Mesenchymal stem cell (in vitro differentiated cells and primary cell): ENCODE measurements at regions not wholly inside any gene's neighbourhood (a gene's known extent, or its start where the extent isn't known, plus 50 kb on each side); places are given as distances from the start of the nearest gene placed in this dataset.
"Not testable (repeated sequence)": the region's sequence is repeated elsewhere in the genome, so short reads cannot be mapped to it uniquely, and the experiment has no call there.

ENCODE experiments used
- DNase-seq: peaks from one replicate; pipeline ENCODE4 v3.0.0-alpha.2; 2013
- H2AFZ ChIP-seq: one replicate; pipeline ENCODE4 v1.6.1; 2013; ENCODE audit warnings: low read depth, mild to moderate bottlenecking, control low read depth, inconsistent platforms, low read length, moderate library complexity
- H2AK5ac ChIP-seq: 2 replicates; pipeline ENCODE4 v1.6.1; 2013; ENCODE audit warnings: low read length, moderate library complexity, mild to moderate bottlenecking, inconsistent platforms; ENCODE audit not compliant: severe bottlenecking
- H2BK120ac ChIP-seq: one replicate; pipeline ENCODE4 v1.6.1; 2013; ENCODE audit warnings: low read depth, mild to moderate bottlenecking, inconsistent platforms, low read length, moderate library complexity
- H2BK12ac ChIP-seq, 2 experiments: one replicate each; pipeline ENCODE4 v1.6.1; 2013; ENCODE audit warnings: inconsistent platforms in 2 of 2, low read length in 2 of 2, mild to moderate bottlenecking in 2 of 2, moderate library complexity in 2 of 2, control low read depth in 1 of 2
- H2BK15ac ChIP-seq: one replicate; pipeline ENCODE4 v1.6.1; 2013; ENCODE audit warnings: mild to moderate bottlenecking, low read depth, inconsistent platforms; ENCODE audit not compliant: poor library complexity, severe bottlenecking
- H2BK5ac ChIP-seq: 2 replicates; pipeline ENCODE4 v1.6.1; 2013; ENCODE audit warnings: low read depth, mild to moderate bottlenecking, low read length, control low read depth, inconsistent platforms; ENCODE audit not compliant: poor library complexity, severe bottlenecking
- H3K14ac ChIP-seq, 2 experiments: one replicate each; pipeline ENCODE4 v1.6.1; 2013; ENCODE audit warnings: inconsistent platforms in 2 of 2, low read length in 2 of 2, control low read depth in 1 of 2, mild to moderate bottlenecking in 1 of 2, moderate library complexity in 1 of 2
- H3K18ac ChIP-seq, 2 experiments: one replicate each; pipeline ENCODE4 v1.6.1; 2013; ENCODE audit warnings: inconsistent platforms in 2 of 2, low read length in 2 of 2, control low read depth in 1 of 2, low read depth in 1 of 2, mild to moderate bottlenecking in 1 of 2
- H3K23ac ChIP-seq, 2 experiments: one replicate each; pipeline ENCODE4 v1.6.1; 2013; ENCODE audit warnings: inconsistent platforms in 2 of 2, low read length in 2 of 2, mild to moderate bottlenecking in 2 of 2, moderate library complexity in 2 of 2, control low read depth in 1 of 2
- H3K27ac ChIP-seq: 2 replicates; pipeline ENCODE4 v1.5.1; 2013; ENCODE audit warnings: mild to moderate bottlenecking, moderate library complexity, low read length, control low read depth, inconsistent platforms; ENCODE audit not compliant: poor library complexity, severe bottlenecking
- H3K27me3 ChIP-seq, 2 experiments: 2 replicates each; pipeline versions ENCODE4 v1.6.1 to v1.7.0; 2013; ENCODE audit warnings: low read length in 2 of 2, mild to moderate bottlenecking in 2 of 2, moderate library complexity in 2 of 2, control low read depth in 1 of 2, inconsistent platforms in 1 of 2; ENCODE audit not compliant: control insufficient read depth in 1 of 2, insufficient read depth in 1 of 2
- H3K36me3 ChIP-seq, 2 experiments: 2 replicates each; pipeline versions ENCODE4 v1.6.1 to v1.7.0; 2013; ENCODE audit warnings: low read length in 2 of 2, control low read depth in 1 of 2, inconsistent platforms in 1 of 2, low read depth in 1 of 2, mild to moderate bottlenecking in 1 of 2; ENCODE audit not compliant: insufficient read depth in 2 of 2, control insufficient read depth in 1 of 2
- H3K4ac ChIP-seq, 2 experiments: one replicate each; pipeline ENCODE4 v1.6.1; 2013; ENCODE audit warnings: inconsistent platforms in 2 of 2, low read length in 2 of 2, mild to moderate bottlenecking in 2 of 2, moderate library complexity in 2 of 2, control low read depth in 1 of 2, low read depth in 1 of 2
- H3K4me1 ChIP-seq: 2 replicates; pipeline ENCODE4 v1.6.1; 2013; ENCODE audit warnings: low read depth, low read length, control low read depth; ENCODE audit not compliant: control insufficient read depth, insufficient read depth
- H3K4me2 ChIP-seq: 2 replicates; pipeline ENCODE4 v1.6.1; 2013; ENCODE audit warnings: low read length, mild to moderate bottlenecking, inconsistent platforms; ENCODE audit not compliant: poor library complexity, severe bottlenecking
- H3K4me3 ChIP-seq, 2 experiments: 2 replicates each; pipeline versions ENCODE4 v1.5.1 to v1.7.0; 2013; ENCODE audit warnings: low read length in 2 of 2, mild to moderate bottlenecking in 2 of 2, control low read depth in 1 of 2, low read depth in 1 of 2; ENCODE audit not compliant: insufficient read depth in 1 of 2
- H3K79me1 ChIP-seq: replicated peaks from 2 replicates; pipeline ENCODE4 v1.6.1; 2013; ENCODE audit warnings: mild to moderate bottlenecking, control low read depth, low read length, inconsistent platforms; ENCODE audit not compliant: poor library complexity, severe bottlenecking
- H3K9ac ChIP-seq: 2 replicates; pipeline ENCODE4 v1.7.0; 2013; ENCODE audit warnings: mild to moderate bottlenecking, low read length, moderate library complexity
- H3K9me3 ChIP-seq: 2 replicates; pipeline ENCODE4 v1.7.0; 2013; ENCODE audit warnings: mild to moderate bottlenecking, low read length; ENCODE audit not compliant: control insufficient read depth
- H4K8ac ChIP-seq: one replicate; pipeline ENCODE4 v1.6.1; 2013; ENCODE audit warnings: inconsistent platforms, mild to moderate bottlenecking, low read length, moderate library complexity
- H4K91ac ChIP-seq: one replicate; pipeline ENCODE4 v1.6.1; 2013; ENCODE audit warnings: mild to moderate bottlenecking, low read length, inconsistent platforms
- WGBS: methylation state at CpG from one replicate; pipeline ENCODE4 v1.1.7; 2013; ENCODE audit warnings: mixed read lengths; 5-methylcytosine and 5-hydroxymethylcytosine counted together

GRCh38 chr1:157370698-157371097, 181.6 kb downstream of the FCRL5 start:
- DNase-seq, result no peak
- Histone ChIP-seq H3K18ac (no peak overlapping the region), H3K9ac (peak overlapping the region; percentile 6), H3K4ac (no peak overlapping the region), H3K4me3 (no peak overlapping the region), H2AK5ac (no peak overlapping the region), H3K4me1 (peaks cover 3% of the 10 kb centered on the region), H2BK12ac (no peak overlapping the region), H2BK15ac (no peak overlapping the region), H3K27ac (no peak overlapping the region), H3K79me1 (no peaks in the 10 kb centered on the region), H3K27me3 (peaks cover 0 to 18% of the 10 kb centered on the region in 2 experiments), H3K4me2 (no peak overlapping the region), H2BK120ac (no peak overlapping the region), H2BK5ac (no peak overlapping the region), H3K36me3 (no peaks in the 10 kb centered on the region), H3K9me3 (no peaks in the 10 kb centered on the region), H3K23ac (no peak overlapping the region), H3K14ac (no peak overlapping the region), H4K91ac (no peak overlapping the region), H2AFZ (no peak overlapping the region), H4K8ac (no peak overlapping the region)
- 81% methylated on average over 5 of the region's 5 CpGs for whole genome bisulfite sequencing

- WGBS, result 1% methylated on average over 5 of the region's 6 CpGs
Observed at GRCh38 chr1:157369808-157370521, 182.3 kb downstream of the FCRL5 start.

GRCh38 chr1:157368941-157369340, 183.4 kb downstream of the FCRL5 start:
- peak overlapping the region in 1 of 2 experiments; percentile 21 for H3K4me3 ChIP-seq
- H3K27me3 ChIP-seq, result peaks cover 0 to 18% of the 10 kb centered on the region in 2 experiments
- H3K4me1 ChIP-seq, H4K91ac ChIP-seq, H3K14ac ChIP-seq, H3K79me1 ChIP-seq, H3K9me3 ChIP-seq, H3K23ac ChIP-seq, H2AFZ ChIP-seq, H2BK12ac ChIP-seq, H2AK5ac ChIP-seq, H3K27ac ChIP-seq, H2BK120ac ChIP-seq, H3K36me3 ChIP-seq, H3K4me2 ChIP-seq, H2BK15ac ChIP-seq, DNase-seq, H4K8ac ChIP-seq, H3K18ac ChIP-seq, H3K4ac ChIP-seq, H2BK5ac ChIP-seq: not testable (repeated sequence)
- peak overlapping the region; percentile 56 for H3K9ac ChIP-seq
- WGBS, result 85% methylated on average over 1 of the region's 1 CpG

More at GRCh38 chr1:157369808-157370521, 182.3 kb downstream of the FCRL5 start:
- Histone ChIP-seq H3K27me3 (peaks cover 0 to 18% of the 10 kb centered on the region in 2 experiments), H3K4me1 (peaks cover 1% of the 10 kb centered on the region), H2BK15ac (no peak overlapping the region), H3K36me3 (no peaks in the 10 kb centered on the region), H3K18ac (no peak overlapping the region), H4K8ac (no peak overlapping the region), H3K9ac (peak overlapping the region; percentile 56), H2AK5ac (no peak overlapping the region), H2BK120ac (no peak overlapping the region), H4K91ac (no peak overlapping the region), H3K4me2 (no peak overlapping the region), H3K4me3 (no peak overlapping the region), H3K4ac (no peak overlapping the region), H3K23ac (no peak overlapping the region), H2BK5ac (no peak overlapping the region), H2BK12ac (no peak overlapping the region), H3K27ac (no peak overlapping the region), H2AFZ (no peak overlapping the region), H3K14ac (no peak overlapping the region), H3K79me1 (no peaks in the 10 kb centered on the region), H3K9me3 (no peaks in the 10 kb centered on the region)
- DNase-seq, result peak; percentile 66

GRCh38 chr1:157368363-157368762, 184.0 kb downstream of the FCRL5 start:
- Histone ChIP-seq H3K27me3 (peaks cover 0 to 18% of the 10 kb centered on the region in 2 experiments), H3K23ac (no peak overlapping the region), H4K91ac (no peak overlapping the region), H2AK5ac (no peak overlapping the region), H3K4ac (no peak overlapping the region), H3K18ac (no peak overlapping the region), H3K79me1 (no peaks in the 10 kb centered on the region), H2BK15ac (no peak overlapping the region), H3K9ac (peak overlapping the region; percentile 1), H4K8ac (no peak overlapping the region), H3K4me3 (peak overlapping the region in 1 of 2 experiments; percentile 21), H2AFZ (no peak overlapping the region), H3K27ac (no peak overlapping the region), H2BK120ac (no peak overlapping the region), H3K36me3 (no peaks in the 10 kb centered on the region), H2BK12ac (no peak overlapping the region), H3K4me1 (peaks cover 2% of the 10 kb centered on the region), H3K9me3 (no peaks in the 10 kb centered on the region), H3K14ac (no peak overlapping the region), H3K4me2 (no peak overlapping the region), H2BK5ac (no peak overlapping the region)
- DNase-seq, result no peak
- 54% methylated on average over 2 of the region's 2 CpGs for WGBS
